ENCODE measurements at regions not wholly inside any gene's neighbourhood (a gene's known extent, or its start where the extent isn't known, plus 50 kb on each side); places are given as distances from the start of the nearest gene placed in this dataset.
"Not testable (repeated sequence)": the region's sequence is repeated elsewhere in the genome, so short reads cannot be mapped to it uniquely, and the experiment has no call there.

DNA sequence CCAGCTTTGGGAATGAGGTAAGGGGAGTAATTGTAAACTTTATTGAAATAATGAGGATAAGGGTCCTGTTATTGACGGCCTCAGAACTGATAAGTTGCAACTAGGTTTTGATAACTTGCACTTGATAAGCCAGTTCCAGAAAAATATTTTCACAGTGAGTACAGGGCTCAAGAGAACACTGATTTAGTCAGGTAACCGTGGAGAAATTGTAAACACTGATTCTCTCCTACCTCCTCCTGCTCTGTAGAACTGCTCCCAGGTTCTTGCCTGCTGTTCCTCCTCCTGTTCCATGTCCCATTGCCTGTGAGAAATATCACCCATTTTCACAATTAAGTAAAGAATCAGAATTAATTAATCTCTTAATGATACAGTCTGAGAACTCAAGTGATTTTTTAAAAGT is 55.0 kb upstream of the CXXC4 start:
- no peak for DNase-seq

DNA sequence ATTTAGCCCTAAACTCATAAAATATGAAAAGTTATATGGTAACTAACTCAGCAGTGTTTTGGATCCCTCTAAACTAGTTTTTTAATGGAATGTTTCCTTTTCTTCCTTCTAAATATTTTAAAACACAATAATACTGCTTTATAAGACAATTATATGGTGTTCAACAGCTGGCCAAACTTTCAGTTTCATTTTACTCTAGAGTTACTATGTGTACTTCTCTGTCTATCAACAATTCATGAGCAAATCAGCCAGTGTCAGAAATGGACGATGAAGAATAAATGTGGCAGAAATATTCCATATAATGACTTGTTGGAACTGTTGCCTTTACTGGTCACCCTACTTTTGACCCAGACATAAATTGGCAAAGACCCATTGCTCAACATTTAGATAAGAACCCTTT is 64.8 kb upstream of the CXXC4 start:
- no peak for DNase-seq

DNA sequence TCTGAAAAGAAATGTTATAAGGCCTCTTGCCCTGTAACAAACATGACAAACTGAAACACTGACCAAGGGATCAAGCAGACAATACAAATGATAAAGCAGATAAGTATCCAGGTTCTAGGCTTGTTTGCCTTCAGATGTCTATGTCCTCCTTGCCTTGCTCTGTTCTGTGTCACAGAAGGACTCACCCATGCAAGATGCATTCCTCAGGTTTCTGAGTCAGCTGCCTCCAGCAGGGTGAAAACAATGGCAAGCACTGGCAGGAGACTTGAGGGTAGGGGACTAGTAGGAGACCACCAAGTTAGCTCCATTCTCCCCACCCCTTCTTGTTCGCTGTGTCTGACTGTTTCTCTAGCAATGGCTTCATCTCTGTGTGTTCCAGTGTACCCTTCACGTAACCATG is 76.6 kb upstream of the CXXC4 start:
- no peak for DNase-seq

DNA sequence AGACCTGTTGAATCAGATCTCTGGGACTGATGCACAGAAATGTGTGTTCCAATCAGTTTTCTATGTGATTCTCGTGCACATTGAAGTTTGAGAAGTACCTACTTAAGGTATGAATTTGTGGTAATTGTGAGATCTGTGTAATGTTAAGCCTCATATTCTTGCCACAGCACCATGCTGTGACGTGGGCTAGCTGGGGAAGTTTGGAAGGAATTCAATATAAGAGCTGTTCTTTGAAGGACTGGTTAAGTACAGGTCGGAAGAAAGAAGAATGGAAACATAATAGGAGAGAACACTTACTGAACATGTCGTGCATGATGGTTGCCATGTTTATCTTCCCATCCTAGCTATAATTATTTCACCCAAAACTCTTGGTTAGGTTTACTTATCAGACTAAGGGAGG is 79.7 kb upstream of the CXXC4 start:
- DNase-seq = no peak

DNA sequence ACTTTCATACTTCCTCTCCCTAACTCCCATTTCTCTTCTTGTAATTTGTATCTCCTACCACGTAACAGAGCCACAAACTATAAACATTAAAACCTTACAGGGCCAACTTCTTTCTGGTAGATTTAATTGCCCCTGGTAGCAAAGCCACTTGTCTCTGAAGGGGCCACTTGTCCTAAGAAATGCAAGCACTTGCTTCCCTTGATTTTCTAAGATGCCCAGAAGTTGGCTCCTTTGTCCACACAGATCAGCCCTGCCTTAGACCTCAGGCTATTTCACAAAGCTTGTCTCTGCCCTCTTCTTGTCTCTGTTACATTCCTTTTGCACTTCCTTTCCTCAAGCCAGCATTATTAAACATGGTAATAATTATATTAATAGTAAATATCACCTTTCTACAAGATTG is 80.6 kb upstream of the CXXC4 start:
- DNase-seq = no peak

DNA sequence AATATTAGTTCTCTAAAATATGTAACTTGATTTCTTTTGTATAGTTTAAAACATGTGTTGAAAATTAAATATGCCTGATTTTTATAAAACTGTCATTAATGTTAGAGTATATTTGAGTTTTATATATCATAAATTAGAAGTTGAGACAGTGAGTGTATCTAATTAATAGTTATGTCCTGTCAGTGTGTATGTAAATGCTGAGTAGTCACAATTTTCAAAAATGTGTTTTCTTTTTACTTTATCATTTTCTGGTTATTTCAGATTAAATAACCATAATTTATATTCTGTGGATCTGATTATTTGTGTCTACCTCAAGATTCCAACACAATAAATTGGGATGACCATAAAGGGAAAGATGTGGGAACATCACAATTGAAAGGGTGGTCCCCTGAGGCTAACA is 82.7 kb upstream of the CXXC4 start:
- DNase-seq = no peak

DNA sequence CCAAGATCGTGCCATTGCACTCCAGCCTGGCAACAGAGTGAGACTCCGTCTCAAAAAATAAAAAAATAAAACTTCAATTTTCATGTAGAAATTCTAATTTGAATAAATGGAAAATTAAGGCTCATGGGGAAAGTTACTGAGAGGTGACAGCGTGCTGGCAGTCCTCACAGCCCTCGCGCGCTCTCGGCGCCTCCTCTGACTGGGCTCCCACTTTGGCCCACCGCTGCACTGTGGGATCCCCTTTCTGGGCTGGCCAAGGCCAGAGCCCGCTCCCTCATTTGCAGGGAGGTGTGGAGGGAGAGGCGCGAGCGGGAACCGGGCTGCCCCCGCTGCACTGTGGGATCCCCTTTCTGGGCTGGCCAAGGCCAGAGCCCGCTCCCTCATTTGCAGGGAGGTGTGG is 86.8 kb upstream of the CXXC4 start:
- not testable (repeated sequence) for DNase-seq

DNA sequence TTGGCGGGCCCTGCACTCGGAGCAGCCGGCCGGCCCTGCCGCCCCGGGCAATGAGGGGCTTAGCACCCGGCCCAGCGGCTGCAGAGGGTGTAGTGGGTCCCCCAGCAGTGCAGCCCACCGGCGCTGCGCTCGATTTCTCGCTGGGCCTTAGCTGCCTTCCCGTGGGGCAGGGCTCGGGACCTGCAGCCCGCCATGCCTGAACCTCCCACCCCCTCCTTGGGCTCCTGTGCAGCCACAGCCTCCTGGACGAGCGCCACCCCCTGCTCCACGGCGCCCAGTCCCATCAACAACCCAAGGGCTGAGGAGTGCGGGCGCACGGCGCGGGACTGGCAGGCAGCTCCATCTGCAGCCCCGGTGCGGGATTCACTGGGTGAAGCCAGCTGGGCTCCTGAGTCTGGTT is 87.4 kb upstream of the CXXC4 start:
- not testable (repeated sequence) for DNase-seq

DNA sequence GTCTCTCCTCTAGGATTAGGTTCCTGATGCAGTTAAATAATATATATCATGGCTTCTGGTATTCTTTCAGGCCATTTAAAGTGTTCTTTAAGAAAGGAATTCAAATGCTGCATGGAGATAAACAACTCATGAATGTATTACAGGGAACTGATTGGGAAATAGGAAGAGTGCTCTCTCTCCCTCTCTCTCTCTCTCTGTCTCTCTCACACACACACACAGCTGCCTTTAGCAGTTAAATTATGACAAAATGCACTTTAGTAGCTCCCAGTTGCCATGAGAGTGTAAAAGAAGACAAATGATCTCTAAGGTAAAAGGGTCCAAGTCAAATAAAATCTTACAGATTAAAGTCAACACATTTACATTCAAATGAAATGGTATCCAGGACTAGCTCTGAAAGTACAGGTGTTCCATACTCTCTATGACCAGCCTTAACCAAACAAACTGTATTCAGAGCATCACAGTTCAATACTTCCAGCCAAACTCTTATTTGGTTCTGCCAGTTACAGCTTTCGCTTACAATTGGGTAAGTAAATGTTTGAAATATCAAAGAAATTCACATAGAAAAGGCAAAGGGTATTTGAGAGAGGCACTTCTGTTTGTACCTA is 94.7 kb upstream of the CXXC4 start:
- DNase-seq = no peak

DNA sequence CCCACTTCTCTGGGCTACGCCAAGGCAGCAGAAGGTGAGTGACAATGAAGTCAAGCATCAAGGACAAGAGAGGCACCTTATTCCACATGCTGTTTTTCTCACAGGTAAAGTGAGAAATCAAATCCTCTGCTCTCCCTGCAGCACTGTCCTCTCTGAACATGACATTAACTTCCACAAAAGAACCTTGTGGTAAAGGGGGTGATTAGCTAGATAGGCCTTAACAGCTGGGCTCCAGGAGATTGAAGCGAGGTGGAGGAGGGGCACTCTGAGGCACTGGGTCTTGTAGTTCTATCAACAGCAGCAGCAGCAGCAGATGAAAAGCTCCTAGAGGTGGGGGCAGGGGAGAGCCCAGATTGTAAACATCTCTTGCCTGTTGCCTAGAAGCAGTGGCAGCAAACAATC is 96.8 kb upstream of the CXXC4 start:
- no peak for DNase-seq

DNA sequence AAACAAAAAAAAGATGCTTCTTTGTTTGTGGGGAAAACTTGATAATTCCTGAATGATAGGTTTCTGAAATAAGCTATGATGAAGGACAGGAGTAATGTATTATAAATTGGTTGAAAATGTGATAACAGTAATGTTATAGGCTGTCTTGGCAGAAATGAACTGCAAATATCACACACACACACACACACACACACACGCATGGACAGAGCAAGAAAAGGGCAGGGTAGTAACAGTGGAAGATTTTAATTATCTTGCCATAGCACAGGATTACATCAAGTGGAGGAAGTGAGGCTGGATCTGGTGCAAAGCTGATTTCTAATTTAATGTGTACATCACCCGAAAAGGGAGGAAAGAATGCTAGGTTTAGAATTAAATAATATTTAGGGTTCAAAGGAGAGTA is 97.5 kb upstream of the CXXC4 start:
- DNase-seq = no peak

DNA sequence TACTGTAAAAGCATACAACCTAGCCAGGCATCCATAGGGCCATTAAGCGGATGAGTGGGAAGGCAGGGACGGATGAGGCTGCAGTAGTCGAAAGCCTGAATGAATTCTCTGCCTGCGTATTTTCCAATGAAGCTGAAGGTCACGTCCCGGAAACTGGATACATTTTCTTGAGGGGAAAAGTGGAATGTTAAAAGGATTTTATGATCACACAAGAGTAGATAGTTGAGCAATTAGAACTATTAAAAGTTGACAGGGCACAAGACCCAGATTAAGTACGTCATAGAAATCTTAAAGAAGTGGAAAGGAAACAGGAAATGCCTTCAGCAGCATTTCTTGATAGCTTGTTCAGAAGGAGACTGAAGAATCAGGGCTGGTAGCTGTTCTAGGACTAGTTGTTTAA is 98.3 kb upstream of the CXXC4 start:
- no peak for DNase-seq

DNA sequence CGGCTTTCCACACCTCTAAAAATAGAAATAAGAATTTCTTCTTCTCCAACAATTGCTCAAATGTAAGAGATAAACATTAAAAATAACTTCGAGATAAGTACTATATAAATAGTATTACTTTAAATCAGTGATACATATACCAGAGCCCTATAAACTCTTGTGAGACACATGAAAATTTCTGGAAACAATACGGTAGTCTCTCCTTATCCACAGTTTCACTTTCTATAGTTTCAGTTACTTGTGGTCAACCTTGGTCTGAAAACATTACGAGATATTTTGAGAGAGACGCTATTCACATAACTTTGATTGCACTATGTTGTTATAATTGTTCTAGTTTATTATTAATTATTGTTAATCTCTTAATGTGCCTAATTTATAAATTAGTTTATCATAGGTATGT is 101.5 kb upstream of the CXXC4 start:
- no peak for DNase-seq

DNA sequence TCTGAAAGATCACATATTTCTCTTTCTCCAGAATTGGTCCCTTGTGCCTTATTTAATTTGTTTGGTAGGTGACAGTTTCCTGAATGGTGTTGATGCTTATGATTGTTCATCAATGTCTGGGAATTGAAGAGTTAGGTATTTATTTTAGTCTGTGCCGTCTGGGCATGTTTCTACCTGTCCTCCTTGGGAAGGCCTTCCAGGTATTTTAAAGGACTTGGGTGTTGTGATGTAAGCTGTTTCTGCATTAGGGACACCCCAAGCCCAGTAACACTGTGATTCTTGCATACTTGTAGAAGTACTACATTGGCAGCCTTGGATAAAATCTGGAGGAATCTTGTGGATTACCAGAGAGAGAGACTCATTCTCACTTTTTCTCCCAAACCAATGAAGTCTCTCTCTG is 120.8 kb upstream of the CXXC4 start:
- DNase-seq = no peak

DNA sequence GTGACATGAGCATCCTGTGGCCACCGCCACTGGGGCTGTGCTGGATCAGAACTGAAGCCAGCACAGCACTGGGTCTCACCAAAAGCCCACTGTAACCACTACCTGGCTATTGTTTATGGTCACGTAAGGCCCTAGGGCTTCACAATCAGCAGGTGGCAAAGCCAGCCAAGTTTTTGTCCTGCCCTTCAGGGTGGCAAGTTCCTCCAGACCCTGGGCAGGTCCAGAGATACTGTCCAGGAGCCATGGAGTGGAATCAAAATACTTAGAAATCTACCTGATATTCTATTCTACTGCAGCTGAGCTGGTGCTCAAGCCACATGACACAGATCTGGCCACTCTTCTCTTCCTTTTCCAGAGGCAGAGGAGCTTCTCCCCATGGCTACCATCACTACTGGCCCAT is 121.2 kb upstream of the CXXC4 start:
- DNase-seq = no peak

DNA sequence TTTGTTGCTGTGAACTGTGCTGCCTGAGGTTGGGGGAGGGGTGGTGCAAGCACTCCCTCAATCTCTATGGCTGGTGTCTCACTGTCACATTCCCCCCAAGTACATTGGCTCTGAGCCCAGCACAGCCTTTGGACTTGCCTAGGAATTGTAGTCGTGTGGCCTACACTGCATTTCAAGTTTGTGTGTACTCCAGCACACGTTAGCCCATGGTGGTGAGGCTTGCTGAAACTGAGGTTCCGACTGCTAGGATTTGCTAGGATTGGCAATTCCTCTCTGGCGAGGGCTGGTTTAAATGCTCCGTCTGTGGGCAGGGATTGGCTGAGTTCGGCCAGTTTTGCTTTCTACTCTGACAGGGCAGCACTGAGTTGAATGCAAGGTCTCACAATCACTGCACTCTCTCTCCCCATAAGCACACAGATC is 121.7 kb upstream of the CXXC4 start:
- DNase-seq = no peak

DNA sequence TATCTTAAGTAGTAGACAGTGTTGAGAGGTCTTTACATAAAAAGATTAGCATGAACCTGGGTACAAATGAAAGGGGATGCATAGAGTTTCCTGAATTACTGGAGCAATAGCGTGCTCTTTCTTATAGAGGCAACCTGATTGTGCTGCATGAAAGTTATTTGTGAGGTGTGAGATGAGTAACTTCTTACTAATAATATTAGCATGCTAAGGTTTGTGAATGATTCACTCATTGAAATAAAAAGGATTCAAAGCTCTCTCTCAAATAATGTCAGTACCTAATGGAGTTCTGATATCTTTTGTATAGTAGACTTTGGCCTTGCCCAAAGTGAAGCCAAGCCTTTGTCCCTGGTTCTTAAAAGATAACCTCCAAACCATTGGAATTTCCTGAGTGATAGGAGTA is 131.0 kb upstream of the CXXC4 start:
- DNase-seq = no peak

DNA sequence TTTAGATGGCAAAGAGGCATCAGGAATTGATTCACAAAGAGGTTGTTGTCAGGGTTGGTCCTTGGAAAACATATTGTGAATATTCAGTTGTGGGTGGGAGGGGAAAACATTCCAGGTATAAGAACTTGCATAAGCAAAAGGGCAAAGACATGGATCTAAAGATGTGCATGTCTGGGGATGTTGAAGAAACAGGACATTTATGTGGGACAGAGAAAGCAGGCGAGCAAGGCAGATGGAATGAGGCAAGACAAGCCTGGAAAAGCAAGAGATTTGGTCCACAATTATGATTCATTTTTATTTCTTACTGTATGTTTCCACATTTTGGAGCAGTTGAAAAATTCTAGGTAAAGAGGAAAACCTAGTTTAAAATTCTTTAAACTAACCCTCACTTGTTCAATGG is 134.9 kb upstream of the CXXC4 start:
- DNase-seq = no peak

DNA sequence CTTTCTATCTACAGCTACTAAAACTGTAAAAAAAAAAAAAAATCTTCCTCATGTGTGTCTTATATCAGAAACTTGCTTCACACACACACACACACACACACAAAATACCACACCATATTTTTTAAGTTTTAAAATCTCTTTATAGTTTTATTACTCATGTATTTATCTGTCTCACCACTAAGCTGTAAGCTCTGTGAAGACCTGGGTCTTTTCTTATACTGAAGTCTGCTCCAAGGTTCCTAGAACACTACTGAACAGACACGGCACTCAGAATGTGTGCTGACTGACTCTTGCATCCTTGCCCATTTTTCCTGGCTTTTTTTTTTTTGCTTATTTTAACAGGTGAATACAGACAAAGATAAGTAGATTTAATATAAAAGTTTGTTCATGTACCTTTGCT is 135.6 kb upstream of the CXXC4 start:
- no peak for DNase-seq

DNA sequence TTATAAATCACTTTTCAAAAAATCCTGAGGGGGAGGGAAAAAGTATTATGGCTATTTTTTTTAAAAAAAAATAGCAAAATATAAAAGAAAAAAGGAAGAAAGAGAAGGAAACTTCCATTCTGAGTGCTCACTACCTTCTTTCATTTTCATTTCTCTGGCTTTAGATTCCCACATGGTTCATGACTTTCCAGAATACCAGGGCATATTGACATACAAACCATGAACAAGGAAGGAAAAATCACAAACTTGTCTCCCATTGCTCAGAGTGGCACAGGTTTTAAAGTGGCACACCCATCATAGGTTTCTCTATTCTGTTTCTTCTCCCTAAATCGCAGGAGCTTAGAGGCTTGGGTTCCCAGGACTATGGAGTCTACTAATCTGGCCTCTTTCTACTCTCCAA is 136.3 kb upstream of the CXXC4 start:
- no peak for DNase-seq

DNA sequence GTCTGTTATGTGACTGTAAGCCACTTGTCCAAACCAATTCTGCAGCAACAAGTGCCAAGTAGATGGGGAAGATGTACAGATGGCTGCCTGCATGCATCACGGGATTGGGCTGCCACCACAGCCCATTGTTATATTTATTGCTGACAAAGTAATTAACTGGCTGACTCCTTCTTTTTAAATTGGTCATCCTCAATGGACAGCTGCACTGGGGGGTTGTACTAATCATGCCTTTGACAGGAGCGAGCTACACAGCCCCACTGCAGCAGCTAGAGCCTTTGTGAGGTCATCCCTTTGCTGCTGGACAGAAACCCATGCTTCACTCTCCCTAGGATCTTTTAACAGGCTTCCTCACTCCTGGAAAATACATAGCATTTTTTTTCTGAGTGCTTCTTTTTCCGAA is 146.7 kb upstream of the CXXC4 start:
- no peak for DNase-seq

DNA sequence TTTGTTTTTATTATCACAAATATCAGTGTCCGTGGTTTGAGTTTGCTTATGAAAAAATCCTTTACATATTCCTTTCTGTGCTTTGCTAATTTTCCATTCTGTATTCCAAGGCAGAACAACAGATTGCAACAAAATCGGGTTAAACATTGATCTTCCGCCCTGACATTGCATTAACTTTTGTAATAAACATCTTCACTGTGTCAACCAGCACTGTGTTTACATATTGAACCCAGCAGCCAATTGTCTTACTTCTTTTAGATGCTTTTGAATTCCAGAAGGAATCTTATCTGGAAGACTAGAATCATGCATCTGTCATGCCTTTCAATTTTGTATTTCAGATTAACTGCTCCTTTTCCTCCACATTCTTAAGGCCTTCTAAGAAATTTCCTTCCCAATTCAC is 147.8 kb upstream of the CXXC4 start:
- no peak for DNase-seq

DNA sequence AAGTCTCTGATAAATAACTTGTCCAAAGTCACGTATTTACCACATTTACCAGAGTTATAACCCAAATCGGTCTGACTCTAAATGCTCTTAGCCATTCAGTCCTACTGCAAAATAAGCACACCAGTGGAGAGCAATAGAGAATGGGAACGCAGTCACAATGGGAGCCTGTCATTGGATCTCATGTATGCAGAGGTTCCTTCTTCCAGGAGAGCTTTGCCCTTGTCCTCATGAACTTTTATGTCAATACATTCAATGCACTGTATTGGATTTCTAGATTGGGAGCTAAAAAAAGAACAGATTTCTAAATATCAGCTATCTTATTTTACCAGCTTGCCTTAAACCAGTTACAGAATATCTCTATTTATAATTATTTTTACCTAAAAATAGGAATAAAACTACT is 149.1 kb upstream of the CXXC4 start:
- DNase-seq = no peak

DNA sequence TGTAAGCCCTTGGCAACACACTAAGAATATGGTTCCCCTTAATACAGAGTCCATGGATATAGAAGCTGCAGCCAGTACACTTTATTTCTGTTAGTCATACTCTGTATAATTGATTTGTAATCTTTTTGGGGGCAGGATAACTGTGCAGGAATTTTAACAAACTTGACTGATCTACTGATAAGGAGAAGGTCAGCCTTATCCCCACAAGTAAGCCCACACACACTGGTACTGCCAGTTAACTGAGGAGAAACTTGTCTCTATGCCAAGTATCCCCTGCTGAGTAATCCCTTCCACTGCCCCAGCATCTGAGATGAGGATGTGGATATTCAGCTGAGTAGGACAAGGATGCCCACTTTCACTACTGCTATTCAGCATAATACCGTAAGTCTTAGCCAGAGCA is 154.9 kb upstream of the CXXC4 start:
- no peak for DNase-seq

DNA sequence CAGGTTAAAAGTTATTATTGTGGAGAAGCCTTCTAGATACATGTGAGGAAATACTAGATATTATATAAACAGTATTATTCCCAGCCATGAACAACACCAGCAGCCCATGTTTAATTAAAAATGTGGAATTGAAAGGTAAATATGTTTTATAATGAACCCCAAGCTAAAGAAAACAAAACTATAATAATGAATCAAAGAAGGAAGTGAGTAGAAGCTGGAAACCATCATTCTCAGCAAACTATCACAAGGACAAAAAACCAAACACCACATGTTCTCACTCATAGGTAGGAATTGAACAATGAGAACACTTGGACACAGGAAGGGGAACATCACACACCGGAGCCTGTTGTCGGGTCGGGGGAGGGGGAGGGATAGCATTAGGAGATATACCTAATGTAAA is 167.6 kb upstream of the CXXC4 start:
- DNase-seq = not testable (repeated sequence)

DNA sequence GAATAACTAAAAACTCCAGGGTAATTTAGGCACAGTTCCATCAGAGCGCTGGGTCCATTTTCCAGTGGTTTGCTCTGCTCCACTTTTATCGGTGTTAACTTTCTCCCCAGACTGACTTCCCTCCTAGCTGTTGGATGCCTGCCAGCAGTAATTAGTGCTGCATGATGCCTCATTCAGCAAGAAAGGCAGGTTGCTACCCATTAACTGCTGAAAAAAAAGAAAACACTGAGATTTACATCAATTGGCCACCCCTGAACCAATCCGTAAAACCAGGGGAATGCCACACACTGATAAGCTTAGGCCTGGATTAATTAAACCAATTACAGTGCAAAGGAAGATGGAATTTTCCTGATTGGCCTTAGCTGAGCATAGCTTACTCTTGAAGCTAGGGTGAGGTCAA is 182.4 kb upstream of the CXXC4 start:
- DNase-seq = no peak
